ENCODE measurements at regions not wholly inside any gene's neighbourhood (a gene's known extent, or its start where the extent isn't known, plus 50 kb on each side); places are given as distances from the start of the nearest gene placed in this dataset.
A peak's percentile ranks its signal among the peaks of the same experiment; 100 is the strongest.

DNA sequence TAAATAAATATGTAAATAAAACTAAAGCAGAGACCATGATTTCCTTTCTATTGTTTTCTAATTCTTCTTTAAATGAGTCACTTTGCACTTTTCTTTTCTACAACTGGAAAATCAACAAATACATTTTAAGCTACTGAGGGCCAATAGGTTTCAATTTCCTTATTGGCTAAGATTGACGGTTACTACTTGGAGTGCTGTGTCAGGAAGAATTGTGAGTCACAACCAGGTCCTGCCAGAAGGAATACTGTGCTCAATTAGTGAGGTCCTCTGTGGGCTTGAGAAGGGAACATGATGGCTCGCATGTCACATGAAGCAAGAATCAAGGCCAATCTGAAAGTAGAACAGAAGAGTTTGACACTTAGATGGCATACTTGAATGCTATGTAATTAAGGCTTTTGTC lies 110.8 kb downstream of the HMHB1 start:
- ChIA-PET CTCF (interaction anchor here (0.6 kb wide), 1 partner anchor 1670 kb away, joined by 3 read pairs; no protein-coding TSS in a partner anchor), POLR2A (ENCODE audit: unreplicated experiment) (no interaction called here)
- Histone ChIP-seq H3K36me3 (ENCODE audit: low read depth, low read length) (no peaks in the 10 kb centered on the region), H3F3A (ENCODE audit: low read length, unreplicated experiment) (peaks cover 20% of the 10 kb centered on the region), H2AFZ (ENCODE audit: low read length) (no peak overlapping the region), H3K79me2 (ENCODE audit: low read length) (no peaks in the 10 kb centered on the region), H3K9me2 (replicated peaks; ENCODE audit: low read length) (no peaks in the 10 kb centered on the region), H3K4me2 (ENCODE audit: low read length) (peak overlapping the region; percentile 75), H4K20me1 (ENCODE audit: low read length) (no peaks in the 10 kb centered on the region), H3K27me3 (ENCODE audit: low read length) (no peaks in the 10 kb centered on the region), H3K9me3 (ENCODE audit: low read length) (no peaks in the 10 kb centered on the region), H3K27ac (ENCODE audit: low read length) (peak overlapping the region; percentile 95), H3K4me1 (ENCODE audit: insufficient read depth, low read length) (peaks cover 53% of the 10 kb centered on the region), H3K4me3 (ENCODE audit: low read length) (no peak overlapping the region), H3K9ac (ENCODE audit: low read length) (peak overlapping the region; percentile 57)
- no TSS peak for BruUV-seq (replicated peaks)
- ATAC-seq = peak; percentile 29; the same call in 1 of the 2 replicates
- no peak for TF ChIP-seq EZH2 (IDR thresholded peaks at IDR 0.05; ENCODE audit: low read length, unreplicated experiment)
- no peak for TF ChIP-seq EZH2phosphoT487 (IDR thresholded peaks at IDR 0.05; ENCODE audit: borderline replicate concordance, low read length)
- TF ChIP-seq, protein P1, sequence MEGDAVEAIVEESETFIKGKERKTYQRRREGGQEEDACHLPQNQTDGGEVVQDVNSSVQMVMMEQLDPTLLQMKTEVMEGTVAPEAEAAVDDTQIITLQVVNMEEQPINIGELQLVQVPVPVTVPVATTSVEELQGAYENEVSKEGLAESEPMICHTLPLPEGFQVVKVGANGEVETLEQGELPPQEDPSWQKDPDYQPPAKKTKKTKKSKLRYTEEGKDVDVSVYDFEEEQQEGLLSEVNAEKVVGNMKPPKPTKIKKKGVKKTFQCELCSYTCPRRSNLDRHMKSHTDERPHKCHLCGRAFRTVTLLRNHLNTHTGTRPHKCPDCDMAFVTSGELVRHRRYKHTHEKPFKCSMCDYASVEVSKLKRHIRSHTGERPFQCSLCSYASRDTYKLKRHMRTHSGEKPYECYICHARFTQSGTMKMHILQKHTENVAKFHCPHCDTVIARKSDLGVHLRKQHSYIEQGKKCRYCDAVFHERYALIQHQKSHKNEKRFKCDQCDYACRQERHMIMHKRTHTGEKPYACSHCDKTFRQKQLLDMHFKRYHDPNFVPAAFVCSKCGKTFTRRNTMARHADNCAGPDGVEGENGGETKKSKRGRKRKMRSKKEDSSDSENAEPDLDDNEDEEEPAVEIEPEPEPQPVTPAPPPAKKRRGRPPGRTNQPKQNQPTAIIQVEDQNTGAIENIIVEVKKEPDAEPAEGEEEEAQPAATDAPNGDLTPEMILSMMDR (conservative IDR thresholded peaks at IDR 0.05; ENCODE audit: low read depth, low read length) = no peak
- peak; percentile 69 for DNase-seq
- intact Hi-C loops (cut with micrococcal nuclease) = loop anchor here (5.0 kb wide), 2 partner anchors 150 to 520 kb away; partner anchors contain the start of gene NR3C1

DNA sequence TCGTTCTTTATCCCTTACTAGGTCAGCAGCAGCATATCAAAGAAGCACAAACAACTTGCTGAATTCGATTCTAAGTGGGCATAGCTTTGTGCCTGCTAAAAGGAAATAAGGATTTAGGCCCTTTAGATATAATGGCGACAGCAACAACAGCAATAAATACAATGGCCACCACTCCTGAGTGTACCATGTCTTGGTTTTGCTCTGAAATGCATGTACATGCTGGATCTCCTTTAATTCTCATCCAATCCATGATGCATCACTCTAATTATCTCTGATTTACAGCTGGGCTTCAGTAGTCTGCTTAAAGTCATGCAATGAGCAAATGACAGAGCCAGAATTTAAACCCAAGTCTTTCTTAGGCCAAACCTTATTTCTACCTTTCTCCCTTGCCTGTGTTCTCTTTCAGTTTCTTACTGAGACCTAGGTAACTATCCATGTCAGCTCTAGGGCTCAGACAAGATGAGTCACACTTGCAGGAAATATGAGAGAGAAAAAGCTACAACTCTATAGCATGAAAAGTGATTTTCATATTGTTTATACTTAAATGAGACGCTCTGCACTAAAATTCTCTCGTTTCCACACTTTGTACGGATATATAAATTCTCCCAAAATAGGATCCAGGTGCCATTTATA lies 111.8 kb downstream of the HMHB1 start:
- CTCF ChIA-PET = no interaction called here
- Histone ChIP-seq H3K4me1 (ENCODE audit: insufficient read depth, low read length) (peaks cover 53% of the 10 kb centered on the region), H3K27ac (ENCODE audit: low read length) (peak overlapping the region; percentile 95), H3F3A (ENCODE audit: low read length, unreplicated experiment) (peaks cover 20% of the 10 kb centered on the region), H3K4me3 (ENCODE audit: low read length) (peak overlapping the region; percentile 43; the same call in 1 of the 2 replicates), H3K9me3 (ENCODE audit: low read length) (no peaks in the 10 kb centered on the region), H3K36me3 (ENCODE audit: low read depth, low read length) (no peaks in the 10 kb centered on the region), H2AFZ (ENCODE audit: low read length) (peak overlapping the region; percentile 39; the same call in 1 of the 2 replicates), H3K4me2 (ENCODE audit: low read length) (peak overlapping the region; percentile 75), H3K9ac (ENCODE audit: low read length) (peak overlapping the region; percentile 57), H3K79me2 (ENCODE audit: low read length) (no peaks in the 10 kb centered on the region), H3K9me2 (replicated peaks; ENCODE audit: low read length) (no peaks in the 10 kb centered on the region), H4K20me1 (ENCODE audit: low read length) (no peaks in the 10 kb centered on the region), H3K27me3 (ENCODE audit: low read length) (no peaks in the 10 kb centered on the region)
- BruUV-seq (replicated peaks) = TSS peak; percentile 67
- peak; percentile 60 for DNase-seq
- ATAC-seq = peak; percentile 72
- TF ChIP-seq, protein P1 (conservative IDR thresholded peaks at IDR 0.05; ENCODE audit: low read depth, low read length) = no peak
- TF ChIP-seq EZH2phosphoT487 (IDR thresholded peaks at IDR 0.05; ENCODE audit: borderline replicate concordance, low read length) = no peak
- no peak for TF ChIP-seq EZH2 (IDR thresholded peaks at IDR 0.05; ENCODE audit: low read length, unreplicated experiment)
- POLR2A ChIA-PET (ENCODE audit: unreplicated experiment) = interaction anchor here (0.5 kb wide), 1 partner anchor 38 kb away, joined by 3 read pairs; no protein-coding TSS in a partner anchor
- intact Hi-C loops (cut with micrococcal nuclease) = loop anchor here (1.0 to 5.0 kb wide), 4 partner anchors 44 to 521 kb away; partner anchors contain the start of gene NR3C1

All from PC-3 (cell line).